HG03565 (cell line): ENCODE measurements at regions not wholly inside any gene's neighbourhood (a gene's known extent, or its start where the extent isn't known, plus 50 kb on each side); places are given as distances from the start of the nearest gene placed in this dataset.
"Not testable (repeated sequence)": the region's sequence is repeated elsewhere in the genome, so short reads cannot be mapped to it uniquely, and the experiment has no call there.

ENCODE experiments used
- ATAC-seq: cut with Tn5 transposase; IDR thresholded peaks from one replicate; pipeline ENCODE4 v1.9.1; 2021; ENCODE audit warnings: mild to moderate bottlenecking, moderate library complexity; ENCODE audit not compliant: unreplicated experiment

DNA sequence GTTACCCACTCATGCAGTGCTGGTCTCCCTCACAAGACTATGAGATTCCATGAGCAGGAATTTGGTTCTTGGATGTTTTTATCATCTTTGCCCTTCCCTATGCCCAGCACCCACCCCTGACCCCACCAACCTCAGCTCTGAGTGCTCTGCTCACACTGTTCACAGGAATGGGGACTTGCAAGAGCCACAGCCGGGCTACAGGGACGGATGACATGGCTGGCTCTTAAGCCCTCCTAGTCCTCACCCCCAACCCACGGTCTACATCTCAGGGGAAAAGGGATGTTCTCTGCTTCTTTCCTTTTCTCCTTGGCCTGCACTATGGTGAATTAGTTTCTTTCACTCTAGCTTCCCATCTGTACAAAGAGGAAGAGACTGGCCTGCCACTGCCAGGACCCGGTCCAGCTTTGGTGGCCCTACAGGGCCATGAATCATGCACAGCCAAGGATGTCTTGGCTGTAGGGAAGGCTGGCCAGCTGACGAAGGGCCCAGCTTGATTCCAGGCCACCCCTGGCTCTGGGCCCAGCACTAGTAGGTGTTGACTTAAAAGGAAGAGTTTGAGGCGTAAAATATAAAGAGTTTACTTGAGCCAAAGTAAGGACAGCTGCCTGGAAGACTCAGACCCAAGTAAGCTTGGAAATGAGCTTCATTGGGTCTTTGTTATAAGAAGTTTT, 79.7 kb upstream of the MTLN start:
- not testable (repeated sequence) for ATAC-seq

- not testable (repeated sequence) for ATAC-seq
Observed at GRCh38 chr2:110287817-110288216, 75.5 kb upstream of the MTLN start.

GRCh38 chr2:110287253-110287652, 74.9 kb upstream of the MTLN start:
- not testable (repeated sequence) for ATAC-seq

GRCh38 chr2:110285002-110285401, 72.7 kb upstream of the MTLN start:
- ATAC-seq: not testable (repeated sequence)

GRCh38 chr2:110280804-110281203, 68.5 kb upstream of the MTLN start:
- ATAC-seq: not testable (repeated sequence)

DNA sequence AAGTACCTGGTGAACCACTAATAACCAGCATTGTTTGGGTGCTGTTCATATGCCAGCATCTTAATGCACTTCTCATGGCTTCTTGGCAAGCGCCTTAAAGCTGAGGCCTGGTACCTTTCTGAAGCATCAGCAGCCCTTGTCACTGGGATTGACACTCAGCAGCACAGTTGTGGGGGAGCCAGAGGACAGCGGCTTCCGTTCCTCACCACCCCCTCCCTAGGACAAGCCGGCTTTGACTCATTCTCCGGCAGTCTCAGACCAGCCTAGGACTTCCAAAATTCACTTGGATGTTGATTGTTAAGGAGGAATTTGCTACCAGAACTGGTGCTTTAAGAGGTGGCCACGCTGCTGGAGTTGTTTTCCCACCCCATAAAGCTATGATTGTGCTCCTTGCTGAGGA, 64.7 kb upstream of the MTLN start:
- not testable (repeated sequence) for ATAC-seq

DNA sequence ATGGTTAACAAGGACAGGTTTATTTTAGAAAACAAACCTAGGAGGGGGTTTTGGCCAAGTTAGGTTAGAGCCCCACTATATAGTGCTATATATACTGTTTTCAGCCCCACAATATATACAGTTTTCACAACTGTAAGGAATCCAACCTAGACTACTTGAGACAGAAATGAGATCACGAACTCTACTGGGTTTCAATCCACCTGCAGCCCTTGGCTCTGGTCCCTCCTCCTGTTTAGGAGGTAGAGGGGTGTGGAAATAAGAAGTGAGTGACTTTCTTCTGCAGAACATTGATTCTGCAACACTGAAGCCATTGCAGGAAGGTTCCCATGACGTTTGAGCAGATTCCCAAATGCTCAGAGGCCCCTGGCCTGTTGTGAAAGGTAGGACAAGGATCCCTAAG, 63.7 kb upstream of the MTLN start:
- ATAC-seq: not testable (repeated sequence)

GRCh38 chr2:110269674-110270073, 57.3 kb upstream of the MTLN start:
- not testable (repeated sequence) for ATAC-seq

- peak; percentile 74 for ATAC-seq
Observed at GRCh38 chr2:110267828-110268407, 55.6 kb upstream of the MTLN start.

DNA sequence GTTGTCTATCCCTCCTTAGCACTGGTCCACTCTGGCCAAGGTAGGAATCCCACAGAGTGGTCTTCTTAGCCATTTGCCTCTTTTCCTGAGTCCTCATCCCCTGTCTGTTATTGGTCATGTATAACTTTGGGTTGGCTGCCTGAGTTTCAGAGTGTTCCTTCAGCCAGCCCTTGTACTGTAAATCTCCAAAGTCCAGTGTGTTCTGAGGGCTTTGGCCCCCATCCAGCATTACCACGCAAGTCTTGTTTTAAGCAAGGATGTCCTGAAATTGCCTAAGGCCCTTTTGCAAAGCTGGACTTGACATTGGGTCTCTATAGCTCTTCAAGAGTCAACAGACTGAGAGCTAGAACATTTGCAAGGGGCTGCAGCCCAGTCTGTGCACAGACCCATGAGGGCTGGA, 52.5 kb upstream of the MTLN start:
- ATAC-seq: not testable (repeated sequence)

GRCh38 chr2:110264076-110264681, 51.8 kb upstream of the MTLN start:
- not testable (repeated sequence) for ATAC-seq

- not testable (repeated sequence) for ATAC-seq
Observed at GRCh38 chr2:110263462-110263861, 51.1 kb upstream of the MTLN start.
